Panc1 (cell line): ENCODE measurements at regions not wholly inside any gene's neighbourhood (a gene's known extent, or its start where the extent isn't known, plus 50 kb on each side); places are given as distances from the start of the nearest gene placed in this dataset.

ENCODE experiments used
- ATAC-seq: fragments of 200-7000 bp; cut with Tn5 transposase; 2 replicates; pipeline ENCODE4 v1.9.1; 2020; ENCODE audit warnings: mild to moderate bottlenecking, moderate library complexity
- BruUV-seq: library from RNA; stranded (reverse); fragments of 400-500 nt; replicated peaks from 2 replicates; lab custom pipeline; 2021; lab: Mats Ljungman, UMichigan
- CTCF ChIA-PET: fragments of 300-600 bp; sonication (Branson Sonifier 250); formaldehyde crosslinking; loops from one replicate; lab custom pipeline; 2022; ENCODE audit warnings: antibody characterized with exemption; lab: Charles Lee
- POLR2A ChIA-PET: fragments of 300-600 bp; sonication (Branson Sonifier 250); formaldehyde crosslinking; loops from one replicate; lab custom pipeline; 2022; ENCODE audit warnings: antibody characterized with exemption; lab: Charles Lee
- DNase-seq: peaks from one replicate; pipeline ENCODE4 v3.0.0-alpha.2; 2010; ENCODE audit warnings: low read depth, low spot score
- H3K27ac ChIP-seq: 2 replicates; pipeline ENCODE4 v1.5.1; 2011; ENCODE audit warnings: mild to moderate bottlenecking, low read length, inconsistent platforms
- H3K27me3 ChIP-seq: fragments of 200-500 bp; sonication (Bioruptor generic); 2 replicates; pipeline ENCODE4 v1.6.0; 2014; ENCODE audit warnings: low read length, inconsistent platforms; ENCODE audit not compliant: control insufficient read depth, insufficient read depth
- H3K36me3 ChIP-seq: fragments of 200-500 bp; sonication (Bioruptor generic); 2 replicates; pipeline ENCODE4 v1.5.1; 2014; ENCODE audit warnings: inconsistent platforms, mild to moderate bottlenecking, low read length, moderate library complexity; ENCODE audit not compliant: control insufficient read depth, insufficient read depth
- H3K4me1 ChIP-seq: 2 replicates; pipeline ENCODE4 v1.5.1; 2011; ENCODE audit warnings: inconsistent platforms, mild to moderate bottlenecking, low read length, moderate library complexity; ENCODE audit not compliant: control insufficient read depth, insufficient read depth
- H3K4me3 ChIP-seq, 2 experiments: 2 replicates each; pipeline ENCODE4 v1.5.1; 2011 to 2012; ENCODE audit warnings: low read depth in 2 of 2, low read length in 2 of 2, mild to moderate bottlenecking in 2 of 2, inconsistent platforms in 1 of 2, moderate library complexity in 1 of 2
- H3K9me3 ChIP-seq: fragments of 200-500 bp; sonication (Bioruptor generic); 2 replicates; pipeline ENCODE4 v1.5.1; 2014; ENCODE audit warnings: low read depth, mild to moderate bottlenecking, inconsistent platforms, low read length, moderate library complexity; ENCODE audit not compliant: control insufficient read depth, insufficient read depth
- CTCF ChIP-seq: fragments of 450-650 bp; IDR thresholded peaks from 2 replicates; pipeline ENCODE4 v1.5.1; 2017; ENCODE audit warnings: mild to moderate bottlenecking
- POLR2AphosphoS5 ChIP-seq: IDR thresholded peaks from 2 replicates; pipeline ENCODE4 v1.6.1; 2012; ENCODE audit warnings: mild to moderate bottlenecking, low read depth, low read length, moderate library complexity
- REST ChIP-seq, 2 experiments: IDR thresholded peaks; 2 replicates each; pipeline ENCODE4 v1.6.1; 2011 to 2012; ENCODE audit warnings: low read depth in 2 of 2, control low read depth in 1 of 2, low read length in 1 of 2, mild to moderate bottlenecking in 1 of 2, moderate library complexity in 1 of 2; ENCODE audit not compliant: insufficient read depth in 1 of 2
- SIN3A ChIP-seq: IDR thresholded peaks from 2 replicates; pipeline ENCODE4 v1.6.1; 2012; ENCODE audit warnings: low read depth, mild to moderate bottlenecking, low read length, moderate library complexity, borderline replicate concordance; ENCODE audit not compliant: insufficient read depth
- TCF7L2 ChIP-seq: IDR thresholded peaks from 2 replicates; pipeline ENCODE4 v1.6.1; 2011; ENCODE audit warnings: mild to moderate bottlenecking, low read depth, low read length, inconsistent platforms
- in situ Hi-C: cut with HindIII; loops from 2 replicates; pipeline ENCODE4 v1.10.0; 2016; ENCODE audit warnings: low sequenced_read_pairs, low pct_unique_long_range_greater_than_20kb
- intact Hi-C: fragments of 100-400 bp; cut with micrococcal nuclease; formaldehyde crosslinking; loops from one replicate; pipeline ENCODE4 v1.10.0; 2022; ENCODE audit not compliant: unreplicated experiment

GRCh38 chr12:28620281-28620680 is 430.0 kb downstream of the CCDC91 start:
- CTCF ChIA-PET = interaction anchor here (0.6 kb wide), 1 partner anchor 196 kb away, joined by 3 read pairs; no protein-coding TSS in a partner anchor
- ATAC-seq (no peak), DNase-seq (no peak)
- in situ Hi-C loops = no loop called here
- Histone ChIP-seq H3K36me3 (no peaks in the 10 kb centered on the region), H3K4me1 (no peaks in the 10 kb centered on the region), H3K4me3 (no peak overlapping the region), H3K27me3 (no peaks in the 10 kb centered on the region), H3K9me3 (no peaks in the 10 kb centered on the region), H3K27ac (no peak overlapping the region)
- BruUV-seq = no TSS peak
- POLR2A ChIA-PET = no interaction called here
- TF ChIP-seq REST (IDR thresholded peaks at IDR 0.05; ENCODE audit: insufficient read depth in 1 of 2, low read depth in 2 of 2, low read length in 1 of 2) = no peak
- TF ChIP-seq POLR2AphosphoS5 = no peak
- no peak for TF ChIP-seq SIN3A
- TF ChIP-seq TCF7L2 = no peak
- TF ChIP-seq CTCF = no peak
- intact Hi-C loops = no loop called here

GRCh38 chr12:28622406-28622805 is 432.1 kb downstream of the CCDC91 start:
- no TSS peak for BruUV-seq
- Histone ChIP-seq H3K9me3 (no peaks in the 10 kb centered on the region), H3K4me1 (no peaks in the 10 kb centered on the region), H3K27me3 (no peaks in the 10 kb centered on the region), H3K27ac (no peak overlapping the region), H3K4me3 (no peak overlapping the region), H3K36me3 (no peaks in the 10 kb centered on the region)
- in situ Hi-C loops (no loop called here), intact Hi-C loops (no loop called here)
- no peak for TF ChIP-seq CTCF
- no peak for ATAC-seq
- POLR2A ChIA-PET = no interaction called here
- CTCF ChIA-PET = no interaction called here
- no peak for DNase-seq

GRCh38 chr12:28626504-28626903 is 436.2 kb downstream of the CCDC91 start:
- no peaks in the 10 kb centered on the region for H3K36me3 ChIP-seq
- no peak for ATAC-seq
- ChIA-PET CTCF (no interaction called here), POLR2A (no interaction called here)
- peaks cover 2% of the 10 kb centered on the region for H3K27me3 ChIP-seq
- BruUV-seq = no TSS peak
- no peaks in the 10 kb centered on the region for H3K9me3 ChIP-seq
- intact Hi-C loops (no loop called here), in situ Hi-C loops (no loop called here)
- H3K4me1 ChIP-seq = no peaks in the 10 kb centered on the region
- H3K4me3 ChIP-seq = no peak overlapping the region
- TF ChIP-seq SIN3A = no peak
- no peak for DNase-seq
- no peak overlapping the region for H3K27ac ChIP-seq
